ENCODE measurements at regions not wholly inside any gene's neighbourhood (a gene's known extent, or its start where the extent isn't known, plus 50 kb on each side); places are given as distances from the start of the nearest gene placed in this dataset.
A peak's percentile ranks its signal among the peaks of the same experiment; 100 is the strongest.

- TF ChIP-seq SAFB2 (IDR thresholded peaks at IDR 0.05; ENCODE audit: borderline replicate concordance, low read depth, low read length, severe bottlenecking) (no peak), DEAF1 (CRISPR knock-in tag; IDR thresholded peaks at IDR 0.05) (no peak), KLF13 (tag; IDR thresholded peaks at IDR 0.05; ENCODE audit: borderline replicate concordance, low read depth) (no peak), TBL1XR1 (IDR thresholded peaks at IDR 0.05; ENCODE audit: low read length in 2 of 2) (no peak)
These were observed 68.9 kb upstream of the GOLM1 start (continued) for GRCh38 chr9:86168256-86168655.

DNA sequence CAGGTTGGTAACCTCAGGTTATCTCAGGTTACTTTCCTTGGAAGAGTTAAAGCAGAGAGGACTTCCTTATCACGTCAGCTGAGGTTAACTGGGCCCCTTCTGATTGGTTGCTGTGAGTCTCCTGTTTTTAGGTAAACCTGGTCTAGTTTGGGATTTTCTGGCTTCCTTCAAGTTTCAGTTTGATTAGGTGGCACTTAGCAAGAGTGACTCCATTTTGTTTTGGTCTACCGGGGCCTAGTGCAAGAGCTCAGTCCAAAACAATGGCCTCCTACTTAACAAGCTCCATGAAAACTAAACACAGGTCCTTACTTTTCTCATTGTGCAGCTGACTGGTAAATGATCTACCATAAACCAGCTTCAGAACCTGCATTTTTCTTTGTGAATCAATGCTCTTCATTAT is 67.2 kb upstream of the GOLM1 start:
- WGBS (ENCODE audit: insufficient coverage, low coverage, missing lambda C conversion rate), result 0% methylated on average over 2 of the region's 2 CpGs
- CTCF ChIA-PET (ENCODE audit: low intra/inter-chr PET ratio), result no interaction called here
- in situ Hi-C loops (cut with MboI), result no loop called here
- TF ChIP-seq CBFA2T3 (IDR thresholded peaks at IDR 0.05) (no peak), TCF7L2 (IDR thresholded peaks at IDR 0.05; ENCODE audit: low read depth, low read length) (no peak), CEBPB (tag; IDR thresholded peaks at IDR 0.05) (no peak), POLR2AphosphoS5 (IDR thresholded peaks at IDR 0.05; ENCODE audit: control insufficient read depth, insufficient read depth, low read depth, low read length) (no peak), ZNF165 (CRISPR knock-in tag; IDR thresholded peaks at IDR 0.05; ENCODE audit: borderline replicate concordance) (no peak), THAP12 (CRISPR knock-in tag; IDR thresholded peaks at IDR 0.05) (no peak), PTTG1 (tag; IDR thresholded peaks at IDR 0.05; ENCODE audit: low read depth) (peak; percentile 58; the same call in 1 of the 2 replicates), MED1 (CRISPR knock-in tag; IDR thresholded peaks at IDR 0.05; ENCODE audit: borderline replicate concordance) (no peak)
- TF ChIP-seq, protein P1, sequence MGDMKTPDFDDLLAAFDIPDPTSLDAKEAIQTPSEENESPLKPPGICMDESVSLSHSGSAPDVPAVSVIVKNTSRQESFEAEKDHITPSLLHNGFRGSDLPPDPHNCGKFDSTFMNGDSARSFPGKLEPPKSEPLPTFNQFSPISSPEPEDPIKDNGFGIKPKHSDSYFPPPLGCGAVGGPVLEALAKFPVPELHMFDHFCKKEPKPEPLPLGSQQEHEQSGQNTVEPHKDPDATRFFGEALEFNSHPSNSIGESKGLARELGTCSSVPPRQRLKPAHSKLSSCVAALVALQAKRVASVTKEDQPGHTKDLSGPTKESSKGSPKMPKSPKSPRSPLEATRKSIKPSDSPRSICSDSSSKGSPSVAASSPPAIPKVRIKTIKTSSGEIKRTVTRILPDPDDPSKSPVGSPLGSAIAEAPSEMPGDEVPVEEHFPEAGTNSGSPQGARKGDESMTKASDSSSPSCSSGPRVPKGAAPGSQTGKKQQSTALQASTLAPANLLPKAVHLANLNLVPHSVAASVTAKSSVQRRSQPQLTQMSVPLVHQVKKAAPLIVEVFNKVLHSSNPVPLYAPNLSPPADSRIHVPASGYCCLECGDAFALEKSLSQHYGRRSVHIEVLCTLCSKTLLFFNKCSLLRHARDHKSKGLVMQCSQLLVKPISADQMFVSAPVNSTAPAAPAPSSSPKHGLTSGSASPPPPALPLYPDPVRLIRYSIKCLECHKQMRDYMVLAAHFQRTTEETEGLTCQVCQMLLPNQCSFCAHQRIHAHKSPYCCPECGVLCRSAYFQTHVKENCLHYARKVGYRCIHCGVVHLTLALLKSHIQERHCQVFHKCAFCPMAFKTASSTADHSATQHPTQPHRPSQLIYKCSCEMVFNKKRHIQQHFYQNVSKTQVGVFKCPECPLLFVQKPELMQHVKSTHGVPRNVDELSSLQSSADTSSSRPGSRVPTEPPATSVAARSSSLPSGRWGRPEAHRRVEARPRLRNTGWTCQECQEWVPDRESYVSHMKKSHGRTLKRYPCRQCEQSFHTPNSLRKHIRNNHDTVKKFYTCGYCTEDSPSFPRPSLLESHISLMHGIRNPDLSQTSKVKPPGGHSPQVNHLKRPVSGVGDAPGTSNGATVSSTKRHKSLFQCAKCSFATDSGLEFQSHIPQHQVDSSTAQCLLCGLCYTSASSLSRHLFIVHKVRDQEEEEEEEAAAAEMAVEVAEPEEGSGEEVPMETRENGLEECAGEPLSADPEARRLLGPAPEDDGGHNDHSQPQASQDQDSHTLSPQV (IDR thresholded peaks at IDR 0.05), result peak; percentile 79

More for the DNA sequence above, 67.2 kb upstream of the GOLM1 start:
- Histone ChIP-seq H3K9me1 (ENCODE audit: control insufficient read depth, insufficient read depth, low read length) (no peaks in the 10 kb centered on the region), H3K4me2 (ENCODE audit: insufficient read depth, low read length) (no peak overlapping the region), H3K9me3 (replicated peaks; ENCODE audit: control insufficient read depth, insufficient read depth, low read depth, low read length) (no peaks in the 10 kb centered on the region), H3K79me2 (ENCODE audit: control insufficient read depth, insufficient read depth, low read length) (no peaks in the 10 kb centered on the region), H3K4me3 (no peak overlapping the region), H3K27me3 (ENCODE audit: control insufficient read depth in 2 of 2, insufficient read depth in 2 of 2, low read length in 2 of 2) (no peaks in the 10 kb centered on the region), H2AFZ (ENCODE audit: low read depth, low read length) (no peak overlapping the region), H3K9ac (ENCODE audit: insufficient read depth in 1 of 2, low read depth in 2 of 2, low read length in 2 of 2) (no peak overlapping the region), H4K20me1 (replicated peaks; ENCODE audit: control insufficient read depth, insufficient read depth, low read length) (no peaks in the 10 kb centered on the region), H3K36me3 (ENCODE audit: control insufficient read depth, insufficient read depth, low read length) (no peaks in the 10 kb centered on the region), H3K27ac (ENCODE audit: extremely low read depth, low read depth, low read length) (no peak overlapping the region), H3K4me1 (replicated peaks in 1 of 2; ENCODE audit: control insufficient read depth in 2 of 2, insufficient read depth in 2 of 2, low read length in 2 of 2) (no peaks in the 10 kb centered on the region)
- no peak for FAIRE-seq
- intact Hi-C loops (cut with micrococcal nuclease), result no loop called here
- POLR2A ChIA-PET, result no interaction called here
- BruUV-seq (replicated peaks), result no TSS peak
- no peak for DNase-seq (ENCODE audit: extremely low read depth in 1 of 4, low spot score in 3 of 4)
- no peak for ATAC-seq
